HEK293T (cell line): ENCODE measurements at regions not wholly inside any gene's neighbourhood (a gene's known extent, or its start where the extent isn't known, plus 50 kb on each side); places are given as distances from the start of the nearest gene placed in this dataset.

Source experiments
- ARNT ChIP-seq: fragments of 450-650 bp; IDR thresholded peaks from 2 replicates; pipeline ENCODE4 v1.6.1; 2017; ENCODE audit warnings: mild to moderate bottlenecking
- BHLHE40 ChIP-seq: fragments of 450-650 bp; IDR thresholded peaks from 2 replicates; pipeline ENCODE4 v1.6.1; 2016; ENCODE audit warnings: mild to moderate bottlenecking, moderate library complexity, borderline replicate concordance
- FOXK2 ChIP-seq: fragments of 450-650 bp; IDR thresholded peaks from 2 replicates; pipeline ENCODE4 v1.6.1; 2016; ENCODE audit warnings: mild to moderate bottlenecking
- FOXM1 ChIP-seq: fragments of 450-650 bp; IDR thresholded peaks from 2 replicates; pipeline ENCODE4 v1.6.1; 2017; ENCODE audit warnings: mild to moderate bottlenecking, borderline replicate concordance
- SUZ12 ChIP-seq: fragments of 450-650 bp; IDR thresholded peaks from 2 replicates; pipeline ENCODE4 v1.6.1; 2016; ENCODE audit warnings: mild to moderate bottlenecking
- TARDBP ChIP-seq: fragments of 450-650 bp; IDR thresholded peaks from 2 replicates; pipeline ENCODE4 v1.6.1; 2016

GRCh38 chr22:48738204-48738980 is 1089.3 kb downstream of the BRD1 start:
- TF ChIP-seq BHLHE40 (no peak), FOXM1 (no peak), ARNT (no peak), SUZ12 (no peak), TARDBP (no peak), FOXK2 (no peak)
